HepG2 (cell line): ENCODE measurements at regions not wholly inside any gene's neighbourhood (a gene's known extent, or its start where the extent isn't known, plus 50 kb on each side); places are given as distances from the start of the nearest gene placed in this dataset.
A peak's percentile ranks its signal among the peaks of the same experiment; 100 is the strongest.

Experiments used
- ATAC-seq: fragments of 200-7000 bp; cut with Tn5 transposase; 3 replicates; pipeline ENCODE4 v1.9.1; 2020; ENCODE audit warnings: mild to moderate bottlenecking, moderate library complexity
- BruUV-seq: library from RNA; stranded (reverse); fragments of 400-500 nt; replicated peaks from 2 replicates; lab custom pipeline; 2021; lab: Mats Ljungman, UMichigan
- CTCF ChIA-PET: fragments of 300-600 bp; formaldehyde crosslinking; extraction: SDS; loops from one replicate; lab custom pipeline; 2021; ENCODE audit warnings: low total read pairs, inconsistent platforms, low intra/inter-chr PET ratio; lab: Yijun Ruan, JAX
- POLR2A ChIA-PET: fragments of 350-600 bp; sonication (Branson Sonifier 250); formaldehyde crosslinking; loops from one replicate; lab custom pipeline; 2020; ENCODE audit warnings: antibody characterized with exemption, inconsistent platforms; lab: Yijun Ruan, JAX
- DNase-seq: peaks from one replicate; pipeline ENCODE4 v3.0.0-alpha.2; 2015; ENCODE audit warnings: low spot score
- FAIRE-seq: peaks from 3 replicates; lab custom pipeline; 2011; peaks lifted over from hg19 to GRCh38; lab: Jason Lieb, UNC
- H2AFZ ChIP-seq: one replicate; pipeline ENCODE4 v1.6.1; 2011; ENCODE audit warnings: low read length, inconsistent platforms
- H3K27ac ChIP-seq: fragments of 300-600 bp; 3 replicates; pipeline ENCODE4 v1.8.0; 2011; ENCODE audit warnings: mixed run types, mild to moderate bottlenecking, mixed read lengths, low read length, inconsistent platforms; ENCODE audit not compliant: insufficient read depth; ENCODE audit errors: extremely low read length
- H3K27me3 ChIP-seq, 2 experiments: fragments of 200-600 bp in 1 of 2; 2 replicates in 1 of 2; 3 replicates in 1 of 2; pipeline versions ENCODE4 v1.6.0 to v1.8.0; 2011; ENCODE audit warnings: low read length in 2 of 2, mild to moderate bottlenecking in 2 of 2, moderate library complexity in 2 of 2, inconsistent platforms in 1 of 2; ENCODE audit not compliant: insufficient read depth in 2 of 2, control insufficient read depth in 1 of 2
- H3K36me3 ChIP-seq, 2 experiments: fragments of 200-600 bp in 1 of 2; replicated peaks in 1 of 2; 2 replicates in 1 of 2; 3 replicates in 1 of 2; pipeline versions ENCODE4 v1.5.1 to v1.8.0; 2011; ENCODE audit warnings: low read length in 2 of 2, inconsistent platforms in 1 of 2; ENCODE audit not compliant: insufficient read depth in 2 of 2, control insufficient read depth in 1 of 2
- H3K4me1 ChIP-seq: 2 replicates; pipeline ENCODE4 v1.5.1; 2012; ENCODE audit warnings: low read length, inconsistent platforms; ENCODE audit not compliant: insufficient read depth
- H3K4me2 ChIP-seq: 2 replicates; pipeline ENCODE4 v1.6.0; 2011; ENCODE audit warnings: low read depth, low read length, inconsistent platforms
- H3K4me3 ChIP-seq, 3 experiments: fragments of 200-600 bp in 1 of 3; sonication (generic), shearing (Covaris generic) in 1 of 3; replicated peaks in 1 of 3; 2 replicates each; pipeline ENCODE4 v1.5.1; 2011 to 2016; ENCODE audit warnings: low read length in 3 of 3, inconsistent platforms in 2 of 3, low read depth in 2 of 3, mild to moderate bottlenecking in 2 of 3, control low read depth in 1 of 3, mixed read lengths in 1 of 3; ENCODE audit not compliant: insufficient read depth in 1 of 3
- H3K79me2 ChIP-seq: one replicate; pipeline ENCODE4 v1.6.1; 2011; ENCODE audit warnings: low read length, inconsistent platforms; ENCODE audit not compliant: insufficient read depth
- H3K9ac ChIP-seq: 2 replicates; pipeline ENCODE4 v1.6.0; 2011; ENCODE audit warnings: mild to moderate bottlenecking, low read depth, low read length, inconsistent platforms; ENCODE audit not compliant: insufficient read depth
- H3K9me3 ChIP-seq: 2 replicates; pipeline ENCODE4 v1.5.1; 2012; ENCODE audit warnings: mild to moderate bottlenecking, low read length
- H4K20me1 ChIP-seq: 2 replicates; pipeline ENCODE4 v1.6.0; 2011; ENCODE audit warnings: inconsistent platforms, mild to moderate bottlenecking, low read length, moderate library complexity; ENCODE audit not compliant: insufficient read depth
- MTA3 ChIP-seq: sonication (generic); formaldehyde crosslinking; IDR thresholded peaks from 2 replicates; pipeline ENCODE4 v1.4.0; 2020; ENCODE audit warnings: missing genetic modification reagents
- NFE2L2 ChIP-seq: fragments of 150-350 bp; IDR thresholded peaks from 2 replicates; pipeline ENCODE4 v1.6.1; 2014; ENCODE audit warnings: low read length
- NRL ChIP-seq: sonication (generic); formaldehyde crosslinking; IDR thresholded peaks from 2 replicates; pipeline ENCODE4 v1.5.0; 2020; ENCODE audit warnings: missing genetic modification reagents, mild to moderate bottlenecking, moderate library complexity, borderline replicate concordance
- SMYD3 ChIP-seq: sonication (generic); formaldehyde crosslinking; IDR thresholded peaks from 2 replicates; pipeline ENCODE4 v1.8.1; 2023; ENCODE audit warnings: mild to moderate bottlenecking, missing genetic modification reagents
- SP5 ChIP-seq: IDR thresholded peaks from 2 replicates; pipeline ENCODE4 v1.6.1; 2016; ENCODE audit warnings: low read depth, borderline replicate concordance
- SRSF1 ChIP-seq: fragments of 200-400 bp; formaldehyde crosslinking; optimal IDR thresholded peaks from 2 replicates; pipeline ENCODE3; 2017; ENCODE audit warnings: mild to moderate bottlenecking, low read depth, low read length, moderate library complexity
- ZKSCAN8 ChIP-seq: IDR thresholded peaks from 2 replicates; pipeline ENCODE4 v1.6.1; 2016; ENCODE audit warnings: borderline replicate concordance, missing genetic modification reagents, missing compliant biosample characterization
- ZNF496 ChIP-seq: sonication (generic); formaldehyde crosslinking; IDR thresholded peaks from 2 replicates; pipeline ENCODE4 v1.8.1; 2023; ENCODE audit warnings: mild to moderate bottlenecking, moderate library complexity, missing genetic modification reagents; ENCODE audit not compliant: insufficient replicate concordance
- ZNF572 ChIP-seq: sonication (generic); formaldehyde crosslinking; IDR thresholded peaks from 2 replicates; pipeline ENCODE4 v1.5.1; 2020; ENCODE audit warnings: mild to moderate bottlenecking, missing genetic modification reagents
- ZNF781 ChIP-seq: sonication (generic); formaldehyde crosslinking; IDR thresholded peaks from 2 replicates; pipeline ENCODE4 v1.5.1; 2020; ENCODE audit warnings: borderline replicate concordance, mild to moderate bottlenecking, missing genetic modification reagents; ENCODE audit errors: not compliant biosample characterization
- ZNF782 ChIP-seq: sonication (generic); formaldehyde crosslinking; IDR thresholded peaks from 2 replicates; pipeline ENCODE4 v1.4.0; 2020; ENCODE audit warnings: missing genetic modification reagents, mild to moderate bottlenecking, borderline replicate concordance
- WGBS: methylation state at CpG from one replicate; pipeline ENCODE4 v1.1.6; 2017; ENCODE audit warnings: low lambda C conversion rate; 5-methylcytosine and 5-hydroxymethylcytosine counted together
- in situ Hi-C: cut with HindIII; loops from 2 replicates; pipeline ENCODE4 v1.10.0; 2017; ENCODE audit warnings: low pct_unique_long_range_greater_than_20kb; ENCODE audit not compliant: extremely low pct_ligation_motif_present
- intact Hi-C: fragments of 100-400 bp; cut with micrococcal nuclease; formaldehyde crosslinking; loops from one replicate; pipeline ENCODE4 v1.10.0; 2022; ENCODE audit not compliant: unreplicated experiment
- TF ChIP-seq, protein P1 (sequence below): sonication (generic); formaldehyde crosslinking; conservative IDR thresholded peaks from 2 replicates; pipeline ENCODE4 v1.4.0; 2020; ENCODE audit warnings: missing genetic modification reagents
- TF ChIP-seq, protein P2 (sequence below): sonication (generic); formaldehyde crosslinking; IDR thresholded peaks from 2 replicates; pipeline ENCODE4 v1.4.0; 2020; ENCODE audit warnings: missing genetic modification reagents, borderline replicate concordance
- TF ChIP-seq, protein P3 (sequence below): sonication (generic); formaldehyde crosslinking; IDR thresholded peaks from 2 replicates; pipeline ENCODE4 v1.8.0; 2022; ENCODE audit warnings: missing genetic modification reagents, low read depth, mild to moderate bottlenecking, borderline replicate concordance

- TF ChIP-seq NRL (CRISPR knock-in tag) (no peak), SP5 (CRISPR knock-in tag) (no peak)
- TF ChIP-seq, all 625 proteins: peak for 0
Observed at GRCh38 chr17:13372432-13372831, 229.3 kb downstream of the HS3ST3A1 start (continued).

- Histone ChIP-seq H3K36me3 (no peaks in the 10 kb centered on the region), H4K20me1 (no peaks in the 10 kb centered on the region)
- ChIA-PET CTCF (no interaction called here), POLR2A (no interaction called here)
- no TSS peak for BruUV-seq
- in situ Hi-C loops, result no loop called here
- TF ChIP-seq, protein P1, sequence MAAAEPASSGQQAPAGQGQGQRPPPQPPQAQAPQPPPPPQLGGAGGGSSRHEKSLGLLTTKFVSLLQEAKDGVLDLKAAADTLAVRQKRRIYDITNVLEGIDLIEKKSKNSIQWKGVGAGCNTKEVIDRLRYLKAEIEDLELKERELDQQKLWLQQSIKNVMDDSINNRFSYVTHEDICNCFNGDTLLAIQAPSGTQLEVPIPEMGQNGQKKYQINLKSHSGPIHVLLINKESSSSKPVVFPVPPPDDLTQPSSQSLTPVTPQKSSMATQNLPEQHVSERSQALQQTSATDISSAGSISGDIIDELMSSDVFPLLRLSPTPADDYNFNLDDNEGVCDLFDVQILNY (CRISPR knock-in tag), result no peak
- TF ChIP-seq NFE2L2, result peak; percentile 56
- no peak for TF ChIP-seq ZNF496 (CRISPR knock-in tag)
- no peak for TF ChIP-seq MTA3 (CRISPR knock-in tag)
- TF ChIP-seq, all 625 proteins: peak for 1
- 7% methylated on average over 2 of the region's 2 CpGs for WGBS
- ATAC-seq (no peak), DNase-seq (no peak), FAIRE-seq (no peak)
- Histone ChIP-seq H3K27me3 (no peaks in the 10 kb centered on the region), H3K79me2 (no peaks in the 10 kb centered on the region), H3K4me1 (peaks cover 8% of the 10 kb centered on the region; the same call in 1 of the 2 replicates), H3K4me3 (no peak overlapping the region), H3K27ac (no peak overlapping the region), H3K9me3 (no peaks in the 10 kb centered on the region), H3K4me2 (no peak overlapping the region), H2AFZ (no peak overlapping the region), H3K9ac (no peak overlapping the region)
- intact Hi-C loops, result no loop called here
Observed at GRCh38 chr17:13367154-13367553, 234.6 kb downstream of the HS3ST3A1 start.

DNA sequence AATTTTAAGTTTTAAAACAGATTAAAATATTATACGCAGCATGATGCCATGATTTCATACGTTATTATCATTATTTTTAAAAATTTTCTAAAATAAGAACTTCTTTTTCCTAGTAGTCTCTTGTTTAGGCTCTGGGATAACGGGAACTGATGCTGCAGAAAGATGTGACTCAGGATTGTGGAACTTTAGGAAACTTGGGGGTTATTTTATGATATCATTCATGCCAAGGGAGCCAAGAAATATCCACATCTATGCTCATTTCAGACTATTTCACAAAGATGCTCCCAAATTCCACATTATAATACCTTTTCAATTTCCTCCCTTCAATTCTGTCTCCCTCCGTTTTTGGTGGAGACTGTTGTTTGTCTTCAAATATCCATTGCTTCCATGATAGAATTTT, 236.4 kb downstream of the HS3ST3A1 start:
- CTCF ChIA-PET, result no interaction called here
- POLR2A ChIA-PET, result no interaction called here
- no peak for TF ChIP-seq SMYD3 (CRISPR knock-in tag)
- TF ChIP-seq, protein P2, sequence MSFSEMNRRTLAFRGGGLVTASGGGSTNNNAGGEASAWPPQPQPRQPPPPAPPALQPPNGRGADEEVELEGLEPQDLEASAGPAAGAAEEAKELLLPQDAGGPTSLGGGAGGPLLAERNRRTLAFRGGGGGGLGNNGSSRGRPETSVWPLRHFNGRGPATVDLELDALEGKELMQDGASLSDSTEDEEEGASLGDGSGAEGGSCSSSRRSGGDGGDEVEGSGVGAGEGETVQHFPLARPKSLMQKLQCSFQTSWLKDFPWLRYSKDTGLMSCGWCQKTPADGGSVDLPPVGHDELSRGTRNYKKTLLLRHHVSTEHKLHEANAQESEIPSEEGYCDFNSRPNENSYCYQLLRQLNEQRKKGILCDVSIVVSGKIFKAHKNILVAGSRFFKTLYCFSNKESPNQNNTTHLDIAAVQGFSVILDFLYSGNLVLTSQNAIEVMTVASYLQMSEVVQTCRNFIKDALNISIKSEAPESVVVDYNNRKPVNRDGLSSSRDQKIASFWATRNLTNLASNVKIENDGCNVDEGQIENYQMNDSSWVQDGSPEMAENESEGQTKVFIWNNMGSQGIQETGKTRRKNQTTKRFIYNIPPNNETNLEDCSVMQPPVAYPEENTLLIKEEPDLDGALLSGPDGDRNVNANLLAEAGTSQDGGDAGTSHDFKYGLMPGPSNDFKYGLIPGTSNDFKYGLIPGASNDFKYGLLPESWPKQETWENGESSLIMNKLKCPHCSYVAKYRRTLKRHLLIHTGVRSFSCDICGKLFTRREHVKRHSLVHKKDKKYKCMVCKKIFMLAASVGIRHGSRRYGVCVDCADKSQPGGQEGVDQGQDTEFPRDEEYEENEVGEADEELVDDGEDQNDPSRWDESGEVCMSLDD (CRISPR knock-in tag), result no peak
- TF ChIP-seq, protein P3, sequence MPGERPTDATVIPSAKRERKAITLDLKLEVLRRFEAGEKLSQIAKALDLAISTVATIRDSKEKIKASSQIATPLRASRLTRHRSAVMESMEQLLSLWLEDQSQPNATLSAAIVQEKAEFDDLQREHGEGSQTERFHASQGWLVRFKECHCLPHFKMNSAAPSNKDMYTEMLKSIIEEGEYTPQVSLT, result no peak
- TF ChIP-seq ZKSCAN8 (CRISPR knock-in tag), result no peak
- TF ChIP-seq ZNF781 (CRISPR knock-in tag), result no peak
- TF ChIP-seq SRSF1, result no peak
- no peak for TF ChIP-seq ZNF572
- no peak for TF ChIP-seq ZNF782

More for the DNA sequence above, 236.4 kb downstream of the HS3ST3A1 start:
- no peak overlapping the region for H3K4me2 ChIP-seq
- DNase-seq (no peak), FAIRE-seq (no peak), ATAC-seq (no peak)
- H4K20me1 ChIP-seq, result no peaks in the 10 kb centered on the region
- no peaks in the 10 kb centered on the region for H3K36me3 ChIP-seq
- H3K27ac ChIP-seq, result no peak overlapping the region
- H3K27me3 ChIP-seq, result no peaks in the 10 kb centered on the region
- no peak overlapping the region for H3K9ac ChIP-seq
- in situ Hi-C loops, result no loop called here
- BruUV-seq, result no TSS peak
- WGBS, result 34% methylated on average over 4 of the region's 4 CpGs
- H3K4me3 ChIP-seq, result no peak overlapping the region
- no peak overlapping the region for H2AFZ ChIP-seq
- intact Hi-C loops, result no loop called here
- peaks cover 21% of the 10 kb centered on the region for H3K4me1 ChIP-seq
- H3K79me2 ChIP-seq, result no peaks in the 10 kb centered on the region
- H3K9me3 ChIP-seq, result no peaks in the 10 kb centered on the region
